Left colon (tissue), 2 donors: ENCODE measurements at regions not wholly inside any gene's neighbourhood (a gene's known extent, or its start where the extent isn't known, plus 50 kb on each side); places are given as distances from the start of the nearest gene placed in this dataset.

ENCODE experiments used
- ATAC-seq: fragments of 200-7000 bp; cut with Tn5 transposase; one replicate; pipeline ENCODE4 v1.9.1; 2020; ENCODE audit warnings: mild to moderate bottlenecking, moderate library complexity
- DNase-seq, 2 donors: peaks; one replicate each; pipeline ENCODE4 v3.0.0-alpha.2; 2020
- intact Hi-C, 2 donors: fragments of 100-400 bp; cut with DNase I in 1 of 2; cut with micrococcal nuclease in 1 of 2; formaldehyde crosslinking; loops; one replicate each; pipeline versions ENCODE4 v1.11.2 to v1.14.0; 2022; cut with DNase I, micrococcal nuclease
- donor health status: DM: no; HTN: no; CAD: no.
- donor health status: DM: yes; HTN: yes; CAD: no.

GRCh38 chr1:17877316-17877715, 122.2 kb downstream of the ACTL8 start:
- ATAC-seq (no peak), DNase-seq (no peak)
- intact Hi-C loops, result no loop called here

DNA sequence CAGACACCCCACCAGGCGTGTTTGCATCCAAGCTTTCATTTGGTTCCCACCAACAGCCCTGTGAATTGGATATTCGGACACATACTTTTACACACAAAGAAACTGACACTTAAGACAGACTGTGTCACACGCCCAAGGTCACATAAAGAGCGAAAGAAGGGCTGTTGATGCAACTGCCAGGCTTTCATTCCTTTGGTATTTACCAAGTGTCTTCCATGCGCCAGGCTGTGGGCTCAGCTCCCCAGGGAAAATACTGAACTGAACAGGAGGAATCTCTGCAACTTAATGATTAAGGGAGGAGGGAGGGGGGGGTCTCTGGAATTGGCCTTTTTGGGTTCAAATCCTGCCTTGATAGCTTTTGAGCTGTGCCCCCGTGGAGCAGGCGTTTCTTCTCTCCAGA, 122.8 kb downstream of the ACTL8 start:
- ATAC-seq (no peak), DNase-seq (no peak)
- intact Hi-C loops, result no loop called here

GRCh38 chr1:17878837-17879236, 123.7 kb downstream of the ACTL8 start:
- ATAC-seq, result no peak
- DNase-seq, result no peak
- intact Hi-C loops, result no loop called here

- ATAC-seq, result no peak
- intact Hi-C loops, result no loop called here
- DNase-seq, result no peak
Measured at GRCh38 chr1:17880449-17880848, 125.3 kb downstream of the ACTL8 start.

- ATAC-seq, result no peak
- no peak for DNase-seq
- intact Hi-C loops, result no loop called here
Measured at GRCh38 chr1:17881761-17882160, 126.6 kb downstream of the ACTL8 start.

- intact Hi-C loops, result no loop called here
- DNase-seq (no peak), ATAC-seq (no peak)
Measured at GRCh38 chr1:17883136-17883535, 128.0 kb downstream of the ACTL8 start.

DNA sequence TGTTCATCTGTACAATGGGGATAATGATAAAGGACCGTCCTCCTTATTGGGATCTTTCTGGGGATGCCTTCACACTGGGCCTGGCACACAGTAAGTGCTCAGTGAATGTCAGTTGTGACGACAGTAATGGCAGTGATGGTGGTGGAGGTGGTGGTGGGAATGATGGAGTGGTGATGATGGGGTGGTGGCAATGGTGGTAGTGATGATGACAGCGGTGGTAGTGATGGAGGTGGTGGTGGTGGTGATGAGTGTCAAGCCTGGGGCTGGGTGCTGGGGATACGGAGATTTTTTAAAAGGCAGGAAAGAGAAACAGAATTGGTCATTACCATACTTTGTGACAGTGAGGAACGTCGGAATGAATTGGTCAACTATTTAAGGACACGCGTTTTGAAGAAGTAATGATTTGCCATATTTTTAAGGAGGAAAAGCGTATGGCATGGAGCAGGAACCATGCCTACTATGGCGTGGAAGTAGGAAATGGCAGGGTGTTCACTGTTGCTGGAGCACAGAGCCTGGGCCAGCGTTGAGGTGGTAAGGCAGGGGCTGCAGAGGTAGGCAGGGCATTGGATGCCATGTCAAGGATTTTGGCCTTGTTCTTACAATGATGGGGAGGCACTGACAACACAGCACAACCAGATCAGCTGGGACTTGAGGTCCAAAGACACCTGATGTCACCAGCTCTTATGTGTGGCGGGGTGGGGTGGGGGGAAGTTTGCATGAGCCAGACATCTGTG, 128.7 kb downstream of the ACTL8 start:
- ATAC-seq (no peak), DNase-seq (no peak)
- intact Hi-C loops, result no loop called here

- DNase-seq, result no peak
- intact Hi-C loops, result no loop called here
- no peak for ATAC-seq
Measured at GRCh38 chr1:17885663-17886320, 130.7 kb downstream of the ACTL8 start.

- DNase-seq, result no peak
- intact Hi-C loops, result no loop called here
- ATAC-seq, result no peak
Measured at GRCh38 chr1:17886386-17886785, 131.3 kb downstream of the ACTL8 start.

DNA sequence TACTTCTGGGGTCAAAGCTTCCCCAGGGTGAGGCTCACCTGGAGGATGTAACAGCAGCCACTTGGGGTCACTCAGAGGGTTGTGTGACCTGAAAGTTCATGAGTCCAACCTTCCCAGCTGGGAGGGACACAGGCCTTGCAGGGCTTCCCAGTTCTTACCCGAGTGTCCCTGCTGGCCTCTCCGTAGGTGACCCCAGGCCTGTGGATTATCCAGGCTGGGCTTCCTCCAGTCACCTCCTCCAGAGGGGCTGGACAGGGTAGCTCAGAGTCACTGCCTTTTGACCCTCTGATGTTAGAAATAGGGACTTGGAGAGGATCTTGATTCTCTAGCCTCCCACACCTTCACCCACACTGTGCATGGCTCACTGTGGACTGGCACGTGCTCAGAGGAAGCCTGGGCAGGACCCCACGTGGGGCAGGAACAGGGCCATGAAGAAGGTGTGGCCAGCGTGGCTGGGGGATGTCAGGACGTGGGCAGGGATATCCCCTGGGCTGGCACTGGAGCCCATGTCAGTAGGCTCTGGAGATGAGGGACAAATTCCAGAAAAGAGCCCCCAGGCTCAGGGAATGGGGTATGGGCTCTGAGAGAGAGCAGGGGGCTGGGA, 131.8 kb downstream of the ACTL8 start:
- ATAC-seq, result no peak
- DNase-seq, result no peak
- intact Hi-C loops, result no loop called here

DNA sequence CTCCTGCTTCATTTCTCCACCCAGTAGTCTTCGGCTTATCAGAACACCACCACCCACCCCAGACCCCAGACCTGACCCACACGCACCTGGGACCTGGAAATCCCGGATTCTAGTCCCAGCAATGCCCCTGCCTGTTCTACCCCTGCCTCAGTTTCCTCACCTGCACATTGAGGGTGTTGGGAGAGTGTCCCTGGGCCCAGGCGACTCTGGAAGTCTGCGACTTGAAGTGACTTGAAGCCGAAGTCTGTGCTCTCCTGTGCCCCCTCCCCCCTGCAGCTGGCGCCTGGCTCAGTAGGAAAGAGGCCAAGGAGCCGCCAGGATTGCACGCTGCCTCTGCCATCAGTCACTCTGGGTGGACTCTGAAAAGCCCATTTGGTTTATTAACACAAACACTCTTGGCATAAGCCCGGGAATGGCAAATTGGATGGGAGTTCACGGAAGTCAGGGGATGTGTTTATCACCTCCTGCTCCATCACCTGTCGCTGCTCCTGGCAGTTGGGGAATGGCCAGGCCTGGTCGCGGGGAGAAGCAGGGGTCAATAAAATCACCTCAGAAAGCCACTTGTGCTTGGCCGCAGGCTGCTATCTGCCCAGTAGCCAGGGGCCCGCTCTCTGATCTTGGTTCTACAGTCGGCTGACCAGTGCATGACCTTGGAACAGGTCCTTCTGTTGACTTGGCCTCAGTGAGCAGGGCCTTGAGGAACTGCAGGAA, 132.7 kb downstream of the ACTL8 start:
- DNase-seq (no peak), ATAC-seq (no peak)
- intact Hi-C loops, result no loop called here

GRCh38 chr1:17890056-17890814, 135.1 kb downstream of the ACTL8 start:
- ATAC-seq, result no peak

GRCh38 chr1:17890815-17891191, 135.7 kb downstream of the ACTL8 start:
- intact Hi-C loops, result no loop called here
- DNase-seq, result no peak
- no peak for ATAC-seq

More at GRCh38 chr1:17890056-17890814, 135.1 kb downstream of the ACTL8 start:
- intact Hi-C loops, result no loop called here
- DNase-seq, result no peak

DNA sequence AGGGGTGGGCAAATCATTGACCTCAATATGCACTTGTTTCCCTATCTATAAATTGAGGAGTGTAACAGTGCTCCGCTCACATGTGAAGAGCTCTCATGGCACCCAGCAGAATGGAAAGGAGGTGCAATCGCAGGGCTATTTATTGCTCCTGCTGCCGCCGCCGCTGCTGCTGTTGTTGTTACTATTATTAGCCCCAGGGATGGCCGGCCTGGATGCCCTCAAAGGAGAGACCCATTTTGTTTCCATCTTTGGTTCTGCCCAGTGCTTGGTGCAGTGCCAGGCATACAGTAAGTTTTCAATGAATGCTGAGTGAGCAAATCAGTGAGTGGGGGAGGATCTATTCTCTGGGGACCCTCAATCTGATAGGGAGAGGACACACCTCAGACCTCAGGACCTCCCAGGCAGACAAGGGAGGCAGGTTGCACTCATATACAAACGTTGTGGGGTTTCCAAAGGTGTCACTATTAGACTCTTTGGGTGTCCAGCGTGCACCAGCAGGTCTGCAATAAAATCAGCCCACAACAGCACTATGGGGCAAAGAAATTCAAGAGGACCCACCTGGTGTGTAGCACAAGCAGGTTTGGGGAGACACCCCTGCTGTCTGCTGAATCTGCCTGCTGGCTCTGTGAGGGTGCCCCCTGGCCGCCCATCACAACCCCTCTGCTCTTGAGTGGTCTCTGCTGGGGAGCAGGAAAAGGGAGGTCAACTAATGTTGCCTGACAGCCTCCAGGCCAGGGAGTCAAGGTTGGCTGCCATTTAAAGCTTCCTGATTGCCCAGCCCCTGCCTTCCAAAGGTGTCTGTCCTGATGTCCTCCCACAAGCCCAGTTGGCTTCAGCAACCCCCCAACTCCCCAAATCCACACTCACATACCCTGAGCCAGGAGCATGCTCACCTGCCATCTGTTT, 136.3 kb downstream of the ACTL8 start:
- intact Hi-C loops, result no loop called here
- DNase-seq, result no peak
- no peak for ATAC-seq

- ATAC-seq (no peak), DNase-seq (no peak)
- intact Hi-C loops, result no loop called here
Measured at GRCh38 chr1:17892225-17892624, 137.1 kb downstream of the ACTL8 start.

- intact Hi-C loops, result no loop called here
- DNase-seq (no peak), ATAC-seq (no peak)
Measured at GRCh38 chr1:17892851-17893250, 137.7 kb downstream of the ACTL8 start.

DNA sequence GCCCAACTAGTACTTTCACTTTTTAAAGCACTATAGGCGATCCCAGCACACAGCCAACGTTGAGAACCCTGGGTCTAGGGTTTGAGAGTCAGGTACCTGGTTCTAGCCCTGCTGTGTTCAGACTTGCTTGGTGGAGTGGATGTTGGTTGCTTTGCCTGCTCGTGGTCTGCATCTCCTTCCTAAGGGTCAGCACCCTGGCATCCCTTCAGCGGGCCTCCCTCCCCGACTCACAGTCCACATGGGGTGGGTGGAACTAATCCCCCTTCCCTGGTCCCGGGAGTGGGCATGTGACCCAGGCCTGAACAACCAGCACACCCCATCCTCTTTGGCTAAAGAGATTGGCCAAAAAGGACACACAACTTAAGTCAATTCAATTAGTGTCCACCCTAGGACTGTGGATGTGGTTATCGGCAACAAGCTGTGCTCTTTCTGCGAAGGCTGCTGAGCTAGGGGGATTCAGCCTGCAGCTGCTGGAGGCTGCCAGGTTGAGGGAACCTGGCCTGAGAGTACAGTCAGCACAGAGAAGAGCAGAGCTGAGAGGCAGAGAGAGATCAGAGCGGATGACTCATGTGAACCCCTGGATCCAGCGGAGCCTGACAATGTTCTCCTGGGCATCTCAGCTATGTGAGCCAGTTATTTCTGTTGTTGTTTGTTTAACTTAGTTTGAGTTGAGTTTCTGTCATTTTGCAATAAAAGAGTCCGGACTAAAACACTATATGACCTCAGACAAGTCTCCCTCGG, 138.9 kb downstream of the ACTL8 start:
- no peak for ATAC-seq
- DNase-seq, result no peak
- intact Hi-C loops, result no loop called here

DNA sequence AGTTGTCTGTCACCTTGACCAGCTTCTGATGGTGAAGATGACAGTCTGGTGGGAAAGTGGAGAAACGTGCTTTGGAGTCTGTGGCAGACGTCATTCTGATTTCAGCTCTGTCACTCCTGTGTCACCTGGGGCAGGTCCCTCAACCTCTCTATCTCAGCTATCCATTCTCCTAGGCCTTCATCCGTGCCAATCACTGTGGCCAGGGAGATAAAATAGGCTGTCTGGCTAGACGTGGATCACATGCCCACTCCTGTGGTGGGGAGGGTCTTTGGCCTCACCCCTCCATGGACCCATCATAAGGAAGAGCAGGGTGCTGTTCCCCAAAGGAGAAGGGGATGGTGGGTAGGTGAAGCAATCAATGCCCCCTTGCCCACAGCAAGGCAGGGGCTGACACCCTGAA, 140.3 kb downstream of the ACTL8 start:
- intact Hi-C loops, result no loop called here
- ATAC-seq, result no peak
- no peak for DNase-seq
